WERI-Rb-1 (cell line): ENCODE measurements at regions not wholly inside any gene's neighbourhood (a gene's known extent, or its start where the extent isn't known, plus 50 kb on each side); places are given as distances from the start of the nearest gene placed in this dataset.

Experiments
- DNase-seq: peaks from one replicate; pipeline ENCODE4 v3.0.0-alpha.2; 2020
- H3K27ac ChIP-seq: fragments of 250-450 bp; sonication (Bioruptor Pico); 2 replicates; pipeline ENCODE4 v1.5.1; 2020; ENCODE audit warnings: mild to moderate bottlenecking, moderate library complexity
- H3K27me3 ChIP-seq: fragments of 250-450 bp; sonication (Bioruptor Pico); 2 replicates; pipeline ENCODE4 v1.5.1; 2021; ENCODE audit warnings: mild to moderate bottlenecking, low read depth, moderate library complexity; ENCODE audit not compliant: insufficient read depth, severe bottlenecking
- H3K36me3 ChIP-seq: fragments of 250-450 bp; sonication (Bioruptor Pico); 2 replicates; pipeline ENCODE4 v1.5.1; 2020; ENCODE audit warnings: mild to moderate bottlenecking, moderate library complexity
- H3K4me3 ChIP-seq: 2 replicates; pipeline ENCODE4 v1.5.1; 2011; ENCODE audit warnings: low read depth, mild to moderate bottlenecking, control low read depth, low read length
- H3K9me3 ChIP-seq: fragments of 250-450 bp; sonication (Bioruptor Pico); 2 replicates; pipeline ENCODE4 v1.5.1; 2021; ENCODE audit warnings: mild to moderate bottlenecking, moderate library complexity; ENCODE audit not compliant: severe bottlenecking
- TF ChIP-seq, protein P1 (sequence below): IDR thresholded peaks from 2 replicates; pipeline ENCODE4 v1.5.1; 2011; ENCODE audit warnings: low read depth, mild to moderate bottlenecking, control low read depth, inconsistent platforms, low read length

- no peak for DNase-seq
- no peaks in the 10 kb centered on the region for H3K36me3 ChIP-seq
- no peak overlapping the region for H3K4me3 ChIP-seq
- TF ChIP-seq, protein P1, sequence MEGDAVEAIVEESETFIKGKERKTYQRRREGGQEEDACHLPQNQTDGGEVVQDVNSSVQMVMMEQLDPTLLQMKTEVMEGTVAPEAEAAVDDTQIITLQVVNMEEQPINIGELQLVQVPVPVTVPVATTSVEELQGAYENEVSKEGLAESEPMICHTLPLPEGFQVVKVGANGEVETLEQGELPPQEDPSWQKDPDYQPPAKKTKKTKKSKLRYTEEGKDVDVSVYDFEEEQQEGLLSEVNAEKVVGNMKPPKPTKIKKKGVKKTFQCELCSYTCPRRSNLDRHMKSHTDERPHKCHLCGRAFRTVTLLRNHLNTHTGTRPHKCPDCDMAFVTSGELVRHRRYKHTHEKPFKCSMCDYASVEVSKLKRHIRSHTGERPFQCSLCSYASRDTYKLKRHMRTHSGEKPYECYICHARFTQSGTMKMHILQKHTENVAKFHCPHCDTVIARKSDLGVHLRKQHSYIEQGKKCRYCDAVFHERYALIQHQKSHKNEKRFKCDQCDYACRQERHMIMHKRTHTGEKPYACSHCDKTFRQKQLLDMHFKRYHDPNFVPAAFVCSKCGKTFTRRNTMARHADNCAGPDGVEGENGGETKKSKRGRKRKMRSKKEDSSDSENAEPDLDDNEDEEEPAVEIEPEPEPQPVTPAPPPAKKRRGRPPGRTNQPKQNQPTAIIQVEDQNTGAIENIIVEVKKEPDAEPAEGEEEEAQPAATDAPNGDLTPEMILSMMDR: no peak
- no peak overlapping the region for H3K27ac ChIP-seq
- no peaks in the 10 kb centered on the region for H3K9me3 ChIP-seq
- H3K27me3 ChIP-seq: no peaks in the 10 kb centered on the region
Measured at GRCh38 chr2:173458991-173459780, 104.5 kb downstream of the CDCA7 start.

GRCh38 chr2:173462892-173463840 lies 108.5 kb downstream of the CDCA7 start:
- peak; percentile 68 for DNase-seq

GRCh38 chr2:173463846-173464245 lies 109.2 kb downstream of the CDCA7 start:
- no peak for DNase-seq
- no peak overlapping the region for H3K4me3 ChIP-seq
- TF ChIP-seq, protein P1: no peak
- no peaks in the 10 kb centered on the region for H3K36me3 ChIP-seq
- no peak overlapping the region for H3K27ac ChIP-seq
- no peaks in the 10 kb centered on the region for H3K27me3 ChIP-seq
- H3K9me3 ChIP-seq: no peaks in the 10 kb centered on the region

More at GRCh38 chr2:173462892-173463840, 108.5 kb downstream of the CDCA7 start:
- no peak overlapping the region for H3K4me3 ChIP-seq
- H3K27me3 ChIP-seq: no peaks in the 10 kb centered on the region
- H3K27ac ChIP-seq: peak overlapping the region; percentile 27
- H3K9me3 ChIP-seq: no peaks in the 10 kb centered on the region
- H3K36me3 ChIP-seq: no peaks in the 10 kb centered on the region
- TF ChIP-seq, protein P1: peak; percentile 39; the same call in 1 of the 2 replicates

- no peak for DNase-seq
- TF ChIP-seq, protein P1: no peak
- no peak overlapping the region for H3K4me3 ChIP-seq
- H3K36me3 ChIP-seq: no peaks in the 10 kb centered on the region
- H3K27me3 ChIP-seq: no peaks in the 10 kb centered on the region
- H3K9me3 ChIP-seq: no peaks in the 10 kb centered on the region
- no peak overlapping the region for H3K27ac ChIP-seq
Measured at GRCh38 chr2:173467751-173468150, 113.1 kb downstream of the CDCA7 start.

- Histone ChIP-seq H3K36me3 (no peaks in the 10 kb centered on the region), H3K4me3 (no peak overlapping the region), H3K9me3 (no peaks in the 10 kb centered on the region), H3K27ac (no peak overlapping the region), H3K27me3 (no peaks in the 10 kb centered on the region)
- no peak for DNase-seq
- TF ChIP-seq, protein P1: no peak
Measured at GRCh38 chr2:173468266-173468793, 113.7 kb downstream of the CDCA7 start.
